B cell (primary cell): ENCODE measurements at regions not wholly inside any gene's neighbourhood (a gene's known extent, or its start where the extent isn't known, plus 50 kb on each side); places are given as distances from the start of the nearest gene placed in this dataset.

ENCODE experiments used
- EZH2 ChIP-seq: IDR thresholded peaks from 2 replicates; pipeline ENCODE4 v1.6.1; 2012; ENCODE audit warnings: borderline replicate concordance, low read depth, mild to moderate bottlenecking, moderate library complexity, low read length; ENCODE audit not compliant: insufficient read depth, poor library complexity, severe bottlenecking
- TF ChIP-seq, protein P1 (sequence below): fragments of 200-600 bp; IDR thresholded peaks from one replicate; pipeline ENCODE4 v1.8.0; 2022; ENCODE audit warnings: antibody characterized with exemption, mild to moderate bottlenecking

DNA sequence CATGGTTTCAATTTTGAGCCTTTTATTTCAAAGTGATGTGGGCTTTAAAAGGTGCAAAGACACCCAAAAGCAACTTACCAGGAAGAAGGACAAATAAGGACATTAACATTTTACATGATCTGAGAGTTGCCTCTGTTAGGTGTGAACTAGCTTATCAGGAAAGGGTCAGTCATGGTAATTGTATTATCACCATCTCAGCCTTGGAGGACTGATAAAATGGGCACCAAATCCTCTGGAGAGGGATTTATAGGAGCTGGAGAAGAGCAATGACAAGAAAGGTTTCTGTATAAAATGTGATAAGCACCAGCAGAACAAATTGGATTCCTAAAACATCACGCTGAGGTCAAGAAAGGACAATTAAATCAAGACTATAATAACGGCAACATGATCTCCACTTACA, 217.7 kb upstream of the PRICKLE1 start:
- TF ChIP-seq, protein P1, sequence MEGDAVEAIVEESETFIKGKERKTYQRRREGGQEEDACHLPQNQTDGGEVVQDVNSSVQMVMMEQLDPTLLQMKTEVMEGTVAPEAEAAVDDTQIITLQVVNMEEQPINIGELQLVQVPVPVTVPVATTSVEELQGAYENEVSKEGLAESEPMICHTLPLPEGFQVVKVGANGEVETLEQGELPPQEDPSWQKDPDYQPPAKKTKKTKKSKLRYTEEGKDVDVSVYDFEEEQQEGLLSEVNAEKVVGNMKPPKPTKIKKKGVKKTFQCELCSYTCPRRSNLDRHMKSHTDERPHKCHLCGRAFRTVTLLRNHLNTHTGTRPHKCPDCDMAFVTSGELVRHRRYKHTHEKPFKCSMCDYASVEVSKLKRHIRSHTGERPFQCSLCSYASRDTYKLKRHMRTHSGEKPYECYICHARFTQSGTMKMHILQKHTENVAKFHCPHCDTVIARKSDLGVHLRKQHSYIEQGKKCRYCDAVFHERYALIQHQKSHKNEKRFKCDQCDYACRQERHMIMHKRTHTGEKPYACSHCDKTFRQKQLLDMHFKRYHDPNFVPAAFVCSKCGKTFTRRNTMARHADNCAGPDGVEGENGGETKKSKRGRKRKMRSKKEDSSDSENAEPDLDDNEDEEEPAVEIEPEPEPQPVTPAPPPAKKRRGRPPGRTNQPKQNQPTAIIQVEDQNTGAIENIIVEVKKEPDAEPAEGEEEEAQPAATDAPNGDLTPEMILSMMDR: no peak
- TF ChIP-seq EZH2: no peak
